HG03460 (cell line): ENCODE measurements at regions not wholly inside any gene's neighbourhood (a gene's known extent, or its start where the extent isn't known, plus 50 kb on each side); places are given as distances from the start of the nearest gene placed in this dataset.

Source experiments
- ATAC-seq: cut with Tn5 transposase; IDR thresholded peaks from one replicate; pipeline ENCODE4 v1.9.1; 2021; ENCODE audit not compliant: unreplicated experiment

DNA sequence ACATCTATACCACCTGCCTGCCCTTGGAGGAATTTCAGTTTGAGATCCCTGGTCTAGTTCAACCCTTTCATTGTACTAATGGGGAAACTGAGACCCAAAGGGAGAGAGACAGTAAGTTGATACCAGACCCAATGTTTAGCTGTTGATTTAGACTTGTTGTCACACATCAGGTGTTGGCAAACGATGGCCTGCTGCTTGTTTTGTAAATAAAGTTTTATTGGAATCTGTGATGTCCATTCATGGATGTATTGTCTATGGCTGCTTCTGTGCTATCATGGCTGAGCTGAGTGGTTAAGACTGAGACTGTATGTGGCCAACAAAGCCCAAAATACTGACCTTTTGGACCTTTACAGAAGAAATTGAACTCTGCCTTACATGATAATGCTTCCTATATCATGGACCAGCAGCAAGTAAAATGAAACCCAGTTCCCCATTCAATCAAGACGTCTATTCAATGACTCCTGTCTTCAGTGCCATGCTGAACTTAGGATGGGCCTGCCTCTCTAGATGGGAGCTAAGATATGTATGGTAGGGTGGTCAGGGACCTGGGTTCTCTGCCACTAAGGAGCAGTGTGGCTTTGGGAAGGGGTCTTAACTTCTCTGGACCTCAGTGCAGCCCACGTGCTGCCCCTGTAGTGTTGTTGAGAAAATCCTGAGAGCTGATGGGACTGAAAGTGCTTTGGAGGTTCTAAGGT is 111.0 kb downstream of the IRX5 start:
- ATAC-seq: no peak

DNA sequence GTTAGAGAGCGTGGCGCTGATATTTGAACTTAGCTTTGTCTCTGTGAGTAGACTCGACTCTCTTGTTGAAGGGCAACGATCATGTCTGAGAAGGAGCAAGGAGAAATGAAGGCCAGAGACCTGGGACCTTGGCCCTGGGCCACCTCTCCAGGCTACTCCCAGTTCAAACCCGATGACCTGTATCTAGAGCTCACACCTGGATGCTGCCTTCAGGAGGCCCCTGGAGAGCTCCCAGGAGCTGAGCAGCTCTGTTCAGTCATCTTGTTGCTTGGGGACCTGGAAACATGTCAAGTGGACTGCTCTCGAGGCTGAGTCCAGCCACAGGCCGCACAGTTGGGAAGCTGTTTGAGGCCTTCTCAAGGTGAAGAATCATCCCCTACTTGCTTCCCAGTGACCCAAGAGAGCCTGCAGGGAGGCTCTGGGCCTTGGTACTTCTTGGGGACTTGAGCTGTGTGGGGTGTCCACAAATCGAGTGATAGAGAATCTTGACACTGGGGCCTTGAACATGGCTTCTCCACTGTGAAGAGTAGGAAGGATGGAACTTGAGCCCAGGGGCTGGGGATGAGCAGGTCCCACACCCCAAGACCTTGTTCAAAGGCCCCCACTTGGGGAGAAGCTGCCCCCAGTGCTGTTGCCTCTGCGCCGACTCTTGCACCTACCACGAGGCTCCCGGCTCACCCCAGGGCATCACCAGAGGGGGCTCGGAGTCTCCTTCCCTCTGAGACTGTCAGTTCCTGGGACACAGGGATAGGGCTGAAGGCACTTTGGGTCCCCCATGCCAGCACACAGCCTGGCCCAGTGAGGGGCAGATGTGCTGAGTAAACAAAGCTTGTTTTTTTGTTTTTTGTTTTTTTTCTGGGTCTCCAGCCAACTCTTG is 112.1 kb downstream of the IRX5 start:
- no peak for ATAC-seq

DNA sequence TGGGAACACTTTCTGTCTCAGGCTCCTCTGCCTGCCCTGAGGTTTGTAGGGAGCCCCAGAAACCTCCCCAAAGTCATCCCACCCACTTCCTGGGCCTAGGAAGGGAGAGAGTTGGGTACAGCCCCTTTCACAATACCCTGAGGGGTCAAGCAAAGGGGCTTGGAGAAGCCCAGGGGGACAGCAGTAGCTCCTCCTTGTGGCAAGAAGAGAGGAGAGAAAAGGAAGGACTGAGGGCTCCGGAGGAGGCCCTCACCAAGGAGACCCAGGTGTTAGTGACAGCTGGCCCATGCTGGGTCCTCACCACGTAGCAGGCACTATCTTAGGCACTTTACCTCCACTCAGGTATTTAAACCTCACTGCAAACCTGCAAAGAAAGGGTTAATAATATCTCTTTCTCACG is 112.8 kb downstream of the IRX5 start:
- ATAC-seq: no peak

DNA sequence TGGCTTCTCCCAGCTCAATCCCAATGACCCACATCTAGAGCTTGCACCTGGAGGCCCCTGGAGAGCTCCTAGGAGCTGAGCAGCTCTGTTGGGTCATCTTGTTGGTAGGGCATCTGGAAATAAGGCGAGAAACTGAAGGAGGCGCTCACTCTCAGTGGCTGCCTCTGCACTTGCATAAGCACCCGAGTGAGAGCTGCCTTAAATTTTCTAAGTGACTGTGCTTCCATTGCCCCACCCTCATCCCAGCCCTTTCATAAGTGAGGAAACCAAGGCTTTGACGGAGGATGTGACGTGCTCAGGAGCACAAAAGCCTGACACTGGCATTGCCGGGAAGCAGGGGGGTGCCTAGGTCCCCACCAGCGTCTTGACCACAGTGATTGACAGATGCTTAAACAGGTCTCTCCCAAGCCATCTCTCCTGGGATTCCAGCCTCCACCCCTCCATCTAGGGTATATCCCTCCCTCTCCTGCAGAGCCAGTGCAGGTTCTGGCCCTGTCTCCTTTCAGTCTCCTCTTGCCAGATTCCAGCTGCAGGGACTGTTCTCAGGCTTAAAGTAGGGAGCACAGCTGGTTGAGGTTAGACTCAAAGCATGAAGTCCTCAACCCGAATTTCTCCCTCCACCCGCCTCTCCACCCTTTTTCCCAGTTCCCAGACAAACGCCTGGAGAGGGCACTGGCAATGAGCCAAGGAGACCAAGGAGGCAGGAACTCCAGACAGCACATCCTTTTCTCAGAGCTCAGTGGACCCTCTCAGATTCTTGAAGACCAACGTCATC is 113.7 kb downstream of the IRX5 start:
- ATAC-seq: no peak

DNA sequence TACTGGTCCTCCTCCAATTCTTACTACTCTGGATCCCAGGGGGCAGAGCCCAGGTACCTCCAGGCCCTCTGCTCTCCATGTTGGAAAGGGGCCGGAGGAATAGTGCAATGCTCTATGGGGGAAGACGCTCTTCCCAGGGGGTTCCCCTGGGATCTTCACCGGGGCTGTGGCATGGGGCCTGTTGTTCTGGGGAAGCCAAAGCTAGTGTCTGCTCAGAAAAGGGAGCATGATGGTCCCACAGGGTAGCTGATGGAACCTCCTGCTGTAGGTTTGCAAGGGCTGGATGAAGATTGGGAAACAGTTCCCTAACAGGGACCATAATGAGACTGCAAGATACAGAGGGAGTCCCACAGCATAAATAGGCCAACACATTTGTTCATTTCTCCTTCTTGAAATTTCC is 114.7 kb downstream of the IRX5 start:
- no peak for ATAC-seq

- no peak for ATAC-seq
Measured at GRCh38 chr16:55045756-55046460, 115.2 kb downstream of the IRX5 start.

- no peak for ATAC-seq
Measured at GRCh38 chr16:55046513-55046912, 115.8 kb downstream of the IRX5 start.

GRCh38 chr16:55046916-55047315 is 116.3 kb downstream of the IRX5 start:
- ATAC-seq: no peak

DNA sequence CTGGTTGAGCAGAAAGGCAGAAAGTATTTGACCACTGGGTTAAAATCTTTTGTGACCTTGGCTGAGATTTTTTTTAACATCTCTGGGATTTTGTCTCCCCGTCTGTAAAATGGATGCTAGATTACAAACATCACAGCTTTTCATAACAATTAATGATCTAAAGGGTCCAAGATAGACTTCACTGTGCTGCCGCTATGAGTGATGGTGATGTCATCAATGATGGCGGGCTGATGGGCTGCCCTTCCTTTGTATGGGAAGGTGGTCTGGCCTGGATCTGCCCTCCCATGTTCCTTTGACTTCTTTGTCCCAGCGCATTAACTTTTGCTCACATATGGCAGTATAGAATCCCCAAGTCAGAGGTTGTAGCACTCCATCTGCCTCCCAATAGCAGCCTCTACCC is 116.7 kb downstream of the IRX5 start:
- no peak for ATAC-seq

DNA sequence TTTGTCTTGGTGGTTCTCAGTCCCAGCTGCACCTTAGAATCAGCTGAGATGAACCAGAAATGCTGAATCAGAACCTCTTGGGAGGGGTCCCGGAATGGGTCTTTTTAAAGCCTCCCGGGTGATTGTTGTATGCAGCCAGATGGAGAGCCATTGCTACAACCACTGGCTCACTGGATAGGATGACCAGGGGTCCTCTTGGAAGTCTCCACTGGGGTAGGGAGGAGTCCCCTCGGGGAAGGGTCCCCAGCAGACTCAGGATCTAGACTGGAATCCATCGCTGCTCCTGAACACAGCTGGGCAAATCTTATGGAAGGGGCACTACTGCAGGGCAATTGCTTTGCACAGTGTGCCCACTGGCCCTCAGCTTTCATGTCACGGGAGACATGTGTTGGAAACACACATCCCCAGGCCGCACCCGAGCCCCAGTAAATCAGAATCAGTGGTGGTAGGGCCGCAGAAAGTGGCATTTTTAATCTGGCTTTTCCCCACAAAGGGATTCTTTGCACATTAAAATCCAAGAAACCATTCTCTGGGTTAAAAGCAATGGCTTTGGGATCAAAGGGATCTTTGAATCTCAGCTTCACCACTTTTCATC is 117.3 kb downstream of the IRX5 start:
- ATAC-seq: no peak

- no peak for ATAC-seq
Measured at GRCh38 chr16:55048745-55049144, 118.1 kb downstream of the IRX5 start.

DNA sequence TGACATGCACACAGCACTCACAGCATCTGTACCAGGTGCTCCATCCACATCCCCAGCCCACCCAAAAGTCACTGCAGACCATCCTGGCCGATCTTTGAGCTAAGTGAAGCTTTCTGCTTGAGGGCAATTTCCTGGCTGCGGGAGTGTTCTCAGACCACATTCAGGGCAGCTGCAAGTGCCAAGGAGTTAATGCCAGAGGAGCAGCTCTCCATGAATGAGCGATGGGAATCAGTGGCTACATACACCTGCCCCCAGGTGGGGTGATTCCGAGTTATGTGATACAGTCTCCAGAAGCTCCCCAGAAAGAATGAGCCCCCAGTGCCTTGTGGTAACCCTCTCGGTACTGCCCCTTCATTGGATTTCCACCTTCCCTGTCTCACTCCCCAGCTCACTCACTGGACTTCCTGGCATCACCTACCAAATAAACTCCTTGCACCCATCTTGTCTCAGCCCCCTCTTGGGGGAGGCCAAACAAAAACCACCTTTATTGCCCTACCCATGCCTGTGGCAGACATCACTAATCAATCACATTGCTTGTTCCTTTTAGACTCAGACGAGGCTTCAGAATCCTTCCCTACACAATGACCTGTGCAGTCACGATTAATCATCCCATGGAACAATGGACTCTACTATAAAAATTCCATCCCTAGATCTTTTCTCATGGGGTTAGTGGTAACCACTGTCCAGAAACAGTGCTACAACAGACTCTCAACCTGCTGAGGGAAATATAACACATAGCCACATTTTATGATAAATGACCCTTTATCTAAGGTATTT is 121.1 kb downstream of the IRX5 start:
- ATAC-seq: no peak

GRCh38 chr16:55052348-55052734 is 121.7 kb downstream of the IRX5 start:
- ATAC-seq: no peak

GRCh38 chr16:55052741-55053415 is 122.2 kb downstream of the IRX5 start:
- ATAC-seq: no peak

- ATAC-seq: no peak
Measured at GRCh38 chr16:55055262-55055661, 124.6 kb downstream of the IRX5 start.

GRCh38 chr16:55056585-55057401 is 126.1 kb downstream of the IRX5 start:
- no peak for ATAC-seq

- no peak for ATAC-seq
Measured at GRCh38 chr16:55057866-55058265, 127.2 kb downstream of the IRX5 start.

GRCh38 chr16:55058576-55058975 is 127.9 kb downstream of the IRX5 start:
- ATAC-seq: no peak

GRCh38 chr16:55059146-55059545 is 128.5 kb downstream of the IRX5 start:
- no peak for ATAC-seq
